Mesendoderm (in vitro differentiated cells): ENCODE measurements at regions not wholly inside any gene's neighbourhood (a gene's known extent, or its start where the extent isn't known, plus 50 kb on each side); places are given as distances from the start of the nearest gene placed in this dataset.

Experiments used
- DNase-seq: peaks from one replicate; pipeline ENCODE4 v3.0.0; 2013
- H2AK5ac ChIP-seq: 2 replicates; pipeline ENCODE4 v1.6.1; 2013; ENCODE audit warnings: low read length, inconsistent platforms
- H2BK120ac ChIP-seq: 2 replicates; pipeline ENCODE4 v1.6.1; 2013; ENCODE audit warnings: low read depth, mild to moderate bottlenecking, low read length, moderate library complexity, mixed read lengths
- H2BK15ac ChIP-seq: replicated peaks from 2 replicates; pipeline ENCODE4 v1.6.1; 2013; ENCODE audit warnings: low read depth, mild to moderate bottlenecking, moderate library complexity
- H2BK5ac ChIP-seq: 2 replicates; pipeline ENCODE4 v1.6.1; 2013; ENCODE audit warnings: low read length, inconsistent platforms
- H3K18ac ChIP-seq: 2 replicates; pipeline ENCODE4 v1.6.1; 2013; ENCODE audit warnings: mild to moderate bottlenecking, low read length, mixed read lengths
- H3K23ac ChIP-seq: one replicate; pipeline ENCODE4 v1.6.1; 2013; ENCODE audit warnings: low read length
- H3K27ac ChIP-seq: 2 replicates; pipeline ENCODE4 v1.5.1; 2013; ENCODE audit warnings: low read depth, mild to moderate bottlenecking, inconsistent platforms, low read length, moderate library complexity
- H3K27me3 ChIP-seq: 2 replicates; pipeline ENCODE4 v1.6.1; 2013; ENCODE audit warnings: low read length, control low read depth, mild to moderate bottlenecking, inconsistent platforms; ENCODE audit not compliant: insufficient read depth, poor library complexity
- H3K36me3 ChIP-seq: 2 replicates; pipeline ENCODE4 v1.6.1; 2013; ENCODE audit warnings: low read length, inconsistent platforms; ENCODE audit not compliant: control insufficient read depth, insufficient read depth
- H3K4ac ChIP-seq: one replicate; pipeline ENCODE4 v1.6.1; 2013; ENCODE audit warnings: low read depth, mild to moderate bottlenecking, low read length, moderate library complexity
- H3K4me1 ChIP-seq: 2 replicates; pipeline ENCODE4 v1.6.1; 2013; ENCODE audit warnings: low read depth, low read length, inconsistent platforms; ENCODE audit not compliant: control insufficient read depth
- H3K4me2 ChIP-seq: 2 replicates; pipeline ENCODE4 v1.6.1; 2013; ENCODE audit warnings: low read length
- H3K4me3 ChIP-seq: 2 replicates; pipeline ENCODE4 v1.5.1; 2013; ENCODE audit warnings: mild to moderate bottlenecking, low read length
- H3K56ac ChIP-seq: one replicate; pipeline ENCODE4 v1.6.1; 2013; ENCODE audit warnings: low read length
- H3K79me1 ChIP-seq: 2 replicates; pipeline ENCODE4 v1.6.1; 2013; ENCODE audit warnings: low read length, inconsistent platforms
- H3K79me2 ChIP-seq: 2 replicates; pipeline ENCODE4 v1.6.1; 2013; ENCODE audit warnings: mild to moderate bottlenecking, low read length; ENCODE audit not compliant: control insufficient read depth, insufficient read depth
- H3K9ac ChIP-seq: 2 replicates; pipeline ENCODE4 v1.6.1; 2013; ENCODE audit warnings: low read length, inconsistent platforms
- H4K5ac ChIP-seq: one replicate; pipeline ENCODE4 v1.6.1; 2013; ENCODE audit warnings: low read length
- H4K8ac ChIP-seq: one replicate; pipeline ENCODE4 v1.6.1; 2013; ENCODE audit warnings: low read depth, mild to moderate bottlenecking, control low read depth, low read length, moderate library complexity
- WGBS: extraction: QIAGEN DNeasy Blood & Tissue Kit; methylation state at CpG from one replicate; pipeline ENCODE4 v1.1.7; 2013; ENCODE audit warnings: low lambda C conversion rate, missing lambda C conversion rate; ENCODE audit not compliant: insufficient coverage; ENCODE audit errors: extremely low coverage; 5-methylcytosine and 5-hydroxymethylcytosine counted together

- Histone ChIP-seq H3K27ac (no peak overlapping the region), H3K9ac (no peak overlapping the region)
Measured at GRCh38 chr2:144230033-144230432, 289.9 kb downstream of the ZEB2 start.

GRCh38 chr2:144229296-144229695 lies 290.6 kb downstream of the ZEB2 start:
- H4K8ac ChIP-seq, result no peak overlapping the region
- no peak overlapping the region for H2AK5ac ChIP-seq
- no peak overlapping the region for H3K4me3 ChIP-seq
- H3K4ac ChIP-seq, result no peak overlapping the region
- no peak overlapping the region for H3K23ac ChIP-seq
- no peak overlapping the region for H3K18ac ChIP-seq
- no peak overlapping the region for H2BK5ac ChIP-seq
- no peaks in the 10 kb centered on the region for H3K79me2 ChIP-seq
- DNase-seq, result no peak
- H3K4me1 ChIP-seq, result no peaks in the 10 kb centered on the region
- no peaks in the 10 kb centered on the region for H3K36me3 ChIP-seq
- H3K9ac ChIP-seq, result no peak overlapping the region
- H3K27me3 ChIP-seq, result no peaks in the 10 kb centered on the region
- H3K27ac ChIP-seq, result no peak overlapping the region
- no peak overlapping the region for H2BK120ac ChIP-seq
- WGBS, result no CpG with 5 or more reads among the region's 1 CpG
- H4K5ac ChIP-seq, result no peak overlapping the region
- no peak overlapping the region for H2BK15ac ChIP-seq
- H3K56ac ChIP-seq, result no peak overlapping the region
- H3K79me1 ChIP-seq, result no peaks in the 10 kb centered on the region
- H3K4me2 ChIP-seq, result no peak overlapping the region

More at GRCh38 chr2:144230033-144230432, 289.9 kb downstream of the ZEB2 start:
- Histone ChIP-seq H3K23ac (no peak overlapping the region), H3K79me1 (no peaks in the 10 kb centered on the region), H2BK120ac (no peak overlapping the region), H3K4me3 (no peak overlapping the region), H3K4ac (no peak overlapping the region), H3K4me2 (no peak overlapping the region), H3K18ac (no peak overlapping the region), H4K8ac (no peak overlapping the region), H3K79me2 (no peaks in the 10 kb centered on the region), H3K36me3 (no peaks in the 10 kb centered on the region), H3K4me1 (no peaks in the 10 kb centered on the region), H2BK5ac (no peak overlapping the region), H3K56ac (no peak overlapping the region), H2AK5ac (no peak overlapping the region), H4K5ac (no peak overlapping the region), H2BK15ac (no peak overlapping the region), H3K27me3 (no peaks in the 10 kb centered on the region)
- no peak for DNase-seq
- no CpG with 5 or more reads among the region's 4 CpGs for WGBS

- Histone ChIP-seq H2BK15ac (no peak overlapping the region), H3K4ac (no peak overlapping the region), H2BK120ac (no peak overlapping the region), H3K56ac (no peak overlapping the region), H3K18ac (no peak overlapping the region), H3K4me3 (no peak overlapping the region), H4K5ac (no peak overlapping the region), H3K4me2 (no peak overlapping the region), H3K27me3 (no peaks in the 10 kb centered on the region), H3K36me3 (no peaks in the 10 kb centered on the region), H3K79me2 (no peaks in the 10 kb centered on the region), H3K23ac (no peak overlapping the region), H3K4me1 (no peaks in the 10 kb centered on the region), H4K8ac (no peak overlapping the region), H3K27ac (no peak overlapping the region), H2AK5ac (no peak overlapping the region), H3K9ac (no peak overlapping the region), H3K79me1 (no peaks in the 10 kb centered on the region), H2BK5ac (no peak overlapping the region)
- DNase-seq, result no peak
- no CpG with 5 or more reads among the region's 2 CpGs for WGBS
Measured at GRCh38 chr2:144227427-144228105, 292.4 kb downstream of the ZEB2 start.

GRCh38 chr2:144225076-144225475 lies 294.8 kb downstream of the ZEB2 start:
- no peak overlapping the region for H3K27ac ChIP-seq
- no peak overlapping the region for H3K4me2 ChIP-seq
- no peaks in the 10 kb centered on the region for H3K36me3 ChIP-seq
- no peak overlapping the region for H4K5ac ChIP-seq
- DNase-seq, result no peak
- H3K18ac ChIP-seq, result no peak overlapping the region
- no peaks in the 10 kb centered on the region for H3K27me3 ChIP-seq
- H3K4me1 ChIP-seq, result no peaks in the 10 kb centered on the region
- no peak overlapping the region for H4K8ac ChIP-seq
- H3K4ac ChIP-seq, result no peak overlapping the region
- H3K4me3 ChIP-seq, result no peak overlapping the region
- H2BK15ac ChIP-seq, result no peak overlapping the region
- H3K23ac ChIP-seq, result no peak overlapping the region
- no peak overlapping the region for H3K56ac ChIP-seq
- no peak overlapping the region for H2BK120ac ChIP-seq
- no peak overlapping the region for H2AK5ac ChIP-seq
- H3K79me1 ChIP-seq, result no peaks in the 10 kb centered on the region
- no peak overlapping the region for H3K9ac ChIP-seq
- no peak overlapping the region for H2BK5ac ChIP-seq
- H3K79me2 ChIP-seq, result no peaks in the 10 kb centered on the region

GRCh38 chr2:144224472-144224871 lies 295.4 kb downstream of the ZEB2 start:
- no peak overlapping the region for H2BK120ac ChIP-seq
- H2AK5ac ChIP-seq, result no peak overlapping the region
- H2BK5ac ChIP-seq, result no peak overlapping the region
- no peak overlapping the region for H3K18ac ChIP-seq
- no peak for DNase-seq
- no peaks in the 10 kb centered on the region for H3K79me1 ChIP-seq
- no peaks in the 10 kb centered on the region for H3K79me2 ChIP-seq
- H3K4me2 ChIP-seq, result no peak overlapping the region
- no peak overlapping the region for H3K27ac ChIP-seq
- H3K4me1 ChIP-seq, result no peaks in the 10 kb centered on the region
- no peak overlapping the region for H3K4ac ChIP-seq
- no peak overlapping the region for H4K8ac ChIP-seq
- H4K5ac ChIP-seq, result no peak overlapping the region
- no peak overlapping the region for H2BK15ac ChIP-seq
- no peaks in the 10 kb centered on the region for H3K36me3 ChIP-seq
- no peak overlapping the region for H3K23ac ChIP-seq
- no peak overlapping the region for H3K4me3 ChIP-seq
- H3K27me3 ChIP-seq, result no peaks in the 10 kb centered on the region
- no peak overlapping the region for H3K56ac ChIP-seq
- WGBS, result no CpG with 5 or more reads among the region's 3 CpGs
- H3K9ac ChIP-seq, result no peak overlapping the region

GRCh38 chr2:144219979-144220378 lies 299.9 kb downstream of the ZEB2 start:
- no peak overlapping the region for H4K5ac ChIP-seq
- H3K79me1 ChIP-seq, result no peaks in the 10 kb centered on the region
- no peak overlapping the region for H3K4me2 ChIP-seq
- H2BK5ac ChIP-seq, result no peak overlapping the region
- DNase-seq, result no peak
- no peak overlapping the region for H2BK120ac ChIP-seq
- WGBS, result no CpG with 5 or more reads among the region's 1 CpG
- no peak overlapping the region for H2BK15ac ChIP-seq
- no peak overlapping the region for H2AK5ac ChIP-seq
- H3K9ac ChIP-seq, result no peak overlapping the region
- no peak overlapping the region for H3K23ac ChIP-seq
- H3K79me2 ChIP-seq, result no peaks in the 10 kb centered on the region
- H3K27ac ChIP-seq, result no peak overlapping the region
- H3K4me1 ChIP-seq, result no peaks in the 10 kb centered on the region
- no peak overlapping the region for H3K4ac ChIP-seq
- no peak overlapping the region for H3K18ac ChIP-seq
- H3K36me3 ChIP-seq, result no peaks in the 10 kb centered on the region
- H3K27me3 ChIP-seq, result no peaks in the 10 kb centered on the region
- H3K4me3 ChIP-seq, result no peak overlapping the region
- H4K8ac ChIP-seq, result no peak overlapping the region
- H3K56ac ChIP-seq, result no peak overlapping the region
